Lower leg skin (tissue), 4 donors: ENCODE measurements at regions not wholly inside any gene's neighbourhood (a gene's known extent, or its start where the extent isn't known, plus 50 kb on each side); places are given as distances from the start of the nearest gene placed in this dataset.

Experiments
- DNase-seq, 2 donors: peaks; one replicate each; pipeline ENCODE4 v3.0.0-alpha.2; 2019; ENCODE audit warnings: low spot score in 2 of 2
- H3K4me3 ChIP-seq: fragments of 200-600 bp; sonication (generic); 2 replicates; pipeline ENCODE4 v1.5.1; 2017; ENCODE audit warnings: mild to moderate bottlenecking, low read depth; ENCODE audit not compliant: poor library complexity, severe bottlenecking
- CTCF ChIP-seq, 3 donors: fragments of 450-650 bp; IDR thresholded peaks; one replicate each; pipeline ENCODE4 v1.5.1; 2016; ENCODE audit warnings: antibody characterized with exemption in 3 of 3, mild to moderate bottlenecking in 3 of 3, moderate library complexity in 2 of 3
- POLR2A ChIP-seq, 2 donors: fragments of 450-650 bp; IDR thresholded peaks; one replicate each; pipeline ENCODE4 v1.6.1; 2016 to 2017; ENCODE audit warnings: antibody characterized with exemption in 2 of 2, mild to moderate bottlenecking in 1 of 2, moderate library complexity in 1 of 2
- WGBS, 2 donors: methylation state at CpG; one replicate each; pipeline ENCODE4 v1.1.5; 2018; 5-methylcytosine and 5-hydroxymethylcytosine counted together
- intact Hi-C: fragments of 100-400 bp; cut with DNase I; formaldehyde crosslinking; loops from one replicate; pipeline ENCODE4 v1.15.0; 2023; ENCODE audit warnings: low total_unique reads

- intact Hi-C loops, result no loop called here
- DNase-seq, result no peak
- H3K4me3 ChIP-seq, result no peak overlapping the region
- no peak for TF ChIP-seq POLR2A (IDR thresholded peaks at IDR 0.05)
- TF ChIP-seq CTCF (IDR thresholded peaks at IDR 0.05), result no peak
- WGBS, 2 donors, result 82 to 84% methylated on average over 8 of the region's 8 CpGs
Observed at GRCh38 chr2:118477111-118477862, 370.2 kb downstream of the EN1 start.

- no peak for TF ChIP-seq CTCF (IDR thresholded peaks at IDR 0.05)
- no peak for TF ChIP-seq POLR2A (IDR thresholded peaks at IDR 0.05)
- no peak for DNase-seq
- no peak overlapping the region for H3K4me3 ChIP-seq
- WGBS, 2 donors, result 68 to 77% methylated on average over 9 of the region's 9 CpGs
- intact Hi-C loops, result no loop called here
Observed at GRCh38 chr2:118475622-118476205, 371.7 kb downstream of the EN1 start.

- intact Hi-C loops, result no loop called here
- no peak overlapping the region for H3K4me3 ChIP-seq
- 84 to 90% methylated on average over 3 of the region's 3 CpGs for WGBS, 2 donors
- no peak for DNase-seq
- no peak for TF ChIP-seq CTCF (IDR thresholded peaks at IDR 0.05)
Observed at GRCh38 chr2:118474541-118474920, 372.9 kb downstream of the EN1 start.

- H3K4me3 ChIP-seq, result no peak overlapping the region
- intact Hi-C loops, result no loop called here
- TF ChIP-seq POLR2A (IDR thresholded peaks at IDR 0.05), result no peak
- TF ChIP-seq CTCF (IDR thresholded peaks at IDR 0.05), result no peak
- DNase-seq, result no peak
- WGBS, 2 donors, result 64 to 77% methylated on average over 8 of the region's 8 CpGs
Observed at GRCh38 chr2:118473846-118474540, 373.5 kb downstream of the EN1 start.

GRCh38 chr2:118473241-118473640 lies 374.2 kb downstream of the EN1 start:
- 50 to 51% methylated on average over 5 of the region's 5 CpGs for WGBS, 2 donors
- DNase-seq, result no peak
- intact Hi-C loops, result no loop called here
- no peak for TF ChIP-seq CTCF (IDR thresholded peaks at IDR 0.05)
- no peak for TF ChIP-seq POLR2A (IDR thresholded peaks at IDR 0.05)
- H3K4me3 ChIP-seq, result no peak overlapping the region
